ENCODE measurements at regions not wholly inside any gene's neighbourhood (a gene's known extent, or its start where the extent isn't known, plus 50 kb on each side); places are given as distances from the start of the nearest gene placed in this dataset.

- Histone ChIP-seq H4K20me1 (replicated peaks; ENCODE audit: control insufficient read depth, extremely low read depth, insufficient read depth, low read length) (no peaks in the 10 kb centered on the region), H3K27me3 (ENCODE audit: control insufficient read depth in 2 of 2, insufficient read depth in 2 of 2, low read length in 2 of 2) (no peaks in the 10 kb centered on the region), H3K27ac (ENCODE audit: insufficient read depth, low read depth, low read length) (no peak overlapping the region), H3K4me3 (replicated peaks in 1 of 3; ENCODE audit: insufficient read depth in 1 of 3, low read depth in 1 of 3, low read length in 3 of 3) (no peak overlapping the region), H3K79me2 (ENCODE audit: control insufficient read depth, insufficient read depth, low read length) (no peaks in the 10 kb centered on the region), H3K9ac (replicated peaks; ENCODE audit: extremely low read depth, insufficient read depth, low read length) (no peak overlapping the region), H3K9me1 (replicated peaks; ENCODE audit: control insufficient read depth, extremely low read depth, insufficient read depth, low read length) (no peaks in the 10 kb centered on the region), H3K9me3 (replicated peaks; ENCODE audit: control insufficient read depth, insufficient read depth, low read length) (no peaks in the 10 kb centered on the region), H3K36me3 (ENCODE audit: control insufficient read depth in 2 of 2, extremely low read depth in 1 of 2, insufficient read depth in 2 of 2, low read length in 2 of 2) (no peaks in the 10 kb centered on the region), H3K4me2 (ENCODE audit: insufficient read depth, low read length) (no peak overlapping the region), H3K4me1 (ENCODE audit: control insufficient read depth, extremely low read depth, insufficient read depth, low read length) (no peaks in the 10 kb centered on the region), H2AFZ (ENCODE audit: low read depth, low read length) (no peak overlapping the region)
- no TSS peak for BruUV-seq (replicated peaks)
- FAIRE-seq (no peak), DNase-seq (ENCODE audit: low read depth, low spot score) (no peak)
- dilution Hi-C loops (cut with MboI; ENCODE audit: extremely low pct_ligation_motif_present, low sequenced_read_pairs) (no loop called here), intact Hi-C loops (cut with micrococcal nuclease) (no loop called here)
- TF ChIP-seq MYC (IDR thresholded peaks at IDR 0.05; ENCODE audit: low read depth, low read length) (no peak), GATA2 (IDR thresholded peaks at IDR 0.05; ENCODE audit: insufficient read depth, insufficient read length, low read depth, low read length) (no peak), CTCF (IDR thresholded peaks at IDR 0.05; ENCODE audit: extremely low read depth in 1 of 2, insufficient read depth in 1 of 2, low read depth in 1 of 2, low read length in 2 of 2) (no peak), EZH2 (IDR thresholded peaks at IDR 0.05; ENCODE audit: borderline replicate concordance, low read depth, low read length, severe bottlenecking) (no peak)
- ChIA-PET CTCF (no interaction called here), POLR2A (no interaction called here)
Measured at GRCh38 chr17:34125921-34126320, 129.2 kb upstream of the CCL2 start.

- ChIA-PET CTCF (no interaction called here), POLR2A (no interaction called here)
- no peak for DNase-seq (ENCODE audit: low read depth, low spot score)
- dilution Hi-C loops (cut with MboI; ENCODE audit: extremely low pct_ligation_motif_present, low sequenced_read_pairs) (no loop called here), intact Hi-C loops (cut with micrococcal nuclease) (no loop called here)
- Histone ChIP-seq H3K9me3 (replicated peaks; ENCODE audit: control insufficient read depth, insufficient read depth, low read length) (no peaks in the 10 kb centered on the region), H3K27me3 (ENCODE audit: control insufficient read depth in 2 of 2, insufficient read depth in 2 of 2, low read length in 2 of 2) (no peaks in the 10 kb centered on the region), H3K4me1 (ENCODE audit: control insufficient read depth, extremely low read depth, insufficient read depth, low read length) (no peaks in the 10 kb centered on the region), H3K9me1 (replicated peaks; ENCODE audit: control insufficient read depth, extremely low read depth, insufficient read depth, low read length) (no peaks in the 10 kb centered on the region), H3K36me3 (ENCODE audit: control insufficient read depth in 2 of 2, extremely low read depth in 1 of 2, insufficient read depth in 2 of 2, low read length in 2 of 2) (no peaks in the 10 kb centered on the region), H4K20me1 (replicated peaks; ENCODE audit: control insufficient read depth, extremely low read depth, insufficient read depth, low read length) (no peaks in the 10 kb centered on the region), H3K4me2 (ENCODE audit: insufficient read depth, low read length) (no peak overlapping the region), H3K27ac (ENCODE audit: insufficient read depth, low read depth, low read length) (no peak overlapping the region), H3K4me3 (replicated peaks in 1 of 3; ENCODE audit: insufficient read depth in 1 of 3, low read depth in 1 of 3, low read length in 3 of 3) (no peak overlapping the region), H3K79me2 (ENCODE audit: control insufficient read depth, insufficient read depth, low read length) (no peaks in the 10 kb centered on the region), H2AFZ (ENCODE audit: low read depth, low read length) (no peak overlapping the region), H3K9ac (replicated peaks; ENCODE audit: extremely low read depth, insufficient read depth, low read length) (no peak overlapping the region)
- no TSS peak for BruUV-seq (replicated peaks)
- no peak for TF ChIP-seq FOS (IDR thresholded peaks at IDR 0.05; ENCODE audit: borderline replicate concordance, insufficient read depth, low read length)
- TF ChIP-seq POLR2A (IDR thresholded peaks at IDR 0.05; ENCODE audit: low read depth, low read length): no peak
- TF ChIP-seq JUN (IDR thresholded peaks at IDR 0.05; ENCODE audit: borderline replicate concordance, insufficient read depth, insufficient read length, low read depth): no peak
- FAIRE-seq: no peak
Measured at GRCh38 chr17:34126496-34126895, 128.6 kb upstream of the CCL2 start.

Measured in endothelial cell of umbilical vein (primary cell).